ENCODE measurements at regions not wholly inside any gene's neighbourhood (a gene's known extent, or its start where the extent isn't known, plus 50 kb on each side); places are given as distances from the start of the nearest gene placed in this dataset.

DNA sequence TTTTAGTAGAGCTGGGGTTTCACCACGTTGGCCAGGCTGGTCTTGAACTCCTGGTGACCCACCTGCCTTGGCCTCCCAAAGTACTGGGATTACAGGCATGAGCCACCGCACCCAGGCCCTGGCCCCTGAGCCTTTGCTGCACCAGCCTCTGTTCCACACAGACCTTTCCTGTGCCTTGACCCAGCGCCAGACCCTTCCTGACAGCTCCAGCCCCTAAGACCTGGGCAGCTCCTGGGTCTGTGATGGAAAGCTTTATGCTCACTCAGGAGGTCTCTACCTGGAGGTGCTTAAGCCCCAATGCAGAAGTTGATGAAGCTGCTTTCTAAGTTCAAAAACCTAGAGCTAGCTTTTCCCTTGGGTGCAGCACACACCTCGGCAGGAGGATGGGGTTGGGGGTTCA is 58.8 kb upstream of the NEK6 start:
- CTCF ChIA-PET: no interaction called here
- no peak overlapping the region for H3K27ac ChIP-seq (ENCODE audit: low read length)
- H3K36me3 ChIP-seq (ENCODE audit: control insufficient read depth, insufficient read depth, low read length): no peaks in the 10 kb centered on the region
- ATAC-seq: no peak
- H3K4me1 ChIP-seq (ENCODE audit: control insufficient read depth, insufficient read depth, low read length): no peaks in the 10 kb centered on the region
- no peaks in the 10 kb centered on the region for H3K27me3 ChIP-seq (ENCODE audit: control insufficient read depth, insufficient read depth, low read length)
- DNase-seq (ENCODE audit: low read depth, low spot score): no peak
- TF ChIP-seq, protein P1, sequence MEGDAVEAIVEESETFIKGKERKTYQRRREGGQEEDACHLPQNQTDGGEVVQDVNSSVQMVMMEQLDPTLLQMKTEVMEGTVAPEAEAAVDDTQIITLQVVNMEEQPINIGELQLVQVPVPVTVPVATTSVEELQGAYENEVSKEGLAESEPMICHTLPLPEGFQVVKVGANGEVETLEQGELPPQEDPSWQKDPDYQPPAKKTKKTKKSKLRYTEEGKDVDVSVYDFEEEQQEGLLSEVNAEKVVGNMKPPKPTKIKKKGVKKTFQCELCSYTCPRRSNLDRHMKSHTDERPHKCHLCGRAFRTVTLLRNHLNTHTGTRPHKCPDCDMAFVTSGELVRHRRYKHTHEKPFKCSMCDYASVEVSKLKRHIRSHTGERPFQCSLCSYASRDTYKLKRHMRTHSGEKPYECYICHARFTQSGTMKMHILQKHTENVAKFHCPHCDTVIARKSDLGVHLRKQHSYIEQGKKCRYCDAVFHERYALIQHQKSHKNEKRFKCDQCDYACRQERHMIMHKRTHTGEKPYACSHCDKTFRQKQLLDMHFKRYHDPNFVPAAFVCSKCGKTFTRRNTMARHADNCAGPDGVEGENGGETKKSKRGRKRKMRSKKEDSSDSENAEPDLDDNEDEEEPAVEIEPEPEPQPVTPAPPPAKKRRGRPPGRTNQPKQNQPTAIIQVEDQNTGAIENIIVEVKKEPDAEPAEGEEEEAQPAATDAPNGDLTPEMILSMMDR (IDR thresholded peaks at IDR 0.05): no peak
- TF ChIP-seq, protein P2, sequence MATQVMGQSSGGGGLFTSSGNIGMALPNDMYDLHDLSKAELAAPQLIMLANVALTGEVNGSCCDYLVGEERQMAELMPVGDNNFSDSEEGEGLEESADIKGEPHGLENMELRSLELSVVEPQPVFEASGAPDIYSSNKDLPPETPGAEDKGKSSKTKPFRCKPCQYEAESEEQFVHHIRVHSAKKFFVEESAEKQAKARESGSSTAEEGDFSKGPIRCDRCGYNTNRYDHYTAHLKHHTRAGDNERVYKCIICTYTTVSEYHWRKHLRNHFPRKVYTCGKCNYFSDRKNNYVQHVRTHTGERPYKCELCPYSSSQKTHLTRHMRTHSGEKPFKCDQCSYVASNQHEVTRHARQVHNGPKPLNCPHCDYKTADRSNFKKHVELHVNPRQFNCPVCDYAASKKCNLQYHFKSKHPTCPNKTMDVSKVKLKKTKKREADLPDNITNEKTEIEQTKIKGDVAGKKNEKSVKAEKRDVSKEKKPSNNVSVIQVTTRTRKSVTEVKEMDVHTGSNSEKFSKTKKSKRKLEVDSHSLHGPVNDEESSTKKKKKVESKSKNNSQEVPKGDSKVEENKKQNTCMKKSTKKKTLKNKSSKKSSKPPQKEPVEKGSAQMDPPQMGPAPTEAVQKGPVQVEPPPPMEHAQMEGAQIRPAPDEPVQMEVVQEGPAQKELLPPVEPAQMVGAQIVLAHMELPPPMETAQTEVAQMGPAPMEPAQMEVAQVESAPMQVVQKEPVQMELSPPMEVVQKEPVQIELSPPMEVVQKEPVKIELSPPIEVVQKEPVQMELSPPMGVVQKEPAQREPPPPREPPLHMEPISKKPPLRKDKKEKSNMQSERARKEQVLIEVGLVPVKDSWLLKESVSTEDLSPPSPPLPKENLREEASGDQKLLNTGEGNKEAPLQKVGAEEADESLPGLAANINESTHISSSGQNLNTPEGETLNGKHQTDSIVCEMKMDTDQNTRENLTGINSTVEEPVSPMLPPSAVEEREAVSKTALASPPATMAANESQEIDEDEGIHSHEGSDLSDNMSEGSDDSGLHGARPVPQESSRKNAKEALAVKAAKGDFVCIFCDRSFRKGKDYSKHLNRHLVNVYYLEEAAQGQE (IDR thresholded peaks at IDR 0.05; ENCODE audit: insufficient read depth in 1 of 2, low read depth in 2 of 2, low read length in 1 of 2): no peak
- TF ChIP-seq TCF7L2 (IDR thresholded peaks at IDR 0.05; ENCODE audit: low read depth, low read length) (no peak), SIN3A (IDR thresholded peaks at IDR 0.05; ENCODE audit: borderline replicate concordance, insufficient read depth, low read depth, low read length) (no peak), POLR2AphosphoS5 (IDR thresholded peaks at IDR 0.05; ENCODE audit: low read depth, low read length) (no peak)
- intact Hi-C loops (cut with micrococcal nuclease; ENCODE audit: unreplicated experiment) (no loop called here), in situ Hi-C loops (cut with HindIII; ENCODE audit: low pct_unique_long_range_greater_than_20kb, low sequenced_read_pairs) (no loop called here)
- POLR2A ChIA-PET: no interaction called here
- H3K4me3 ChIP-seq (ENCODE audit: low read depth in 2 of 2, low read length in 2 of 2): no peak overlapping the region
- no TSS peak for BruUV-seq (replicated peaks)
- H3K9me3 ChIP-seq (ENCODE audit: control insufficient read depth, insufficient read depth, low read depth, low read length): no peaks in the 10 kb centered on the region; the same call in 1 of the 2 replicates

DNA sequence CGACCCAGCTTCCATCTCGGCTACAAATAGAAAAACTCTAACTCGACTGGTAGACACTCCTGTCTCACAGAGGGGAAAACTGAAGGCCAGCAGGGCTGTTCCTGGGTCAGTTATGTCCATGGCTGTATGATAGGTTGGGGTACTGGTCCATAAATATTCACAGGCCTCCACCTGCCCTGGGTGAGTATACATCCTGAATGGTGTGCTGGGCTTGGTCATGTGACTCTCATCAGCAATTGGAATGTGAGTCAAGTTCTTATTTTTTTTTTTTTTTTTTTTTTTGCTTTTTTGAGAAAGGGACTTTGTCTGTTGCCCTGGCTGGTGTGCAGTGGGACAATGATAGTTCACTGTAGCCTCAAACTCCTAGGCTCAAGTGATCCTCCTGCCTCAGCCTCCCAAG is 58.3 kb upstream of the NEK6 start:
- DNase-seq (ENCODE audit: low read depth, low spot score) (no peak), ATAC-seq (no peak)
- H3K4me3 ChIP-seq (ENCODE audit: low read depth in 2 of 2, low read length in 2 of 2): no peak overlapping the region
- H3K27me3 ChIP-seq (ENCODE audit: control insufficient read depth, insufficient read depth, low read length): no peaks in the 10 kb centered on the region
- no peaks in the 10 kb centered on the region for H3K4me1 ChIP-seq (ENCODE audit: control insufficient read depth, insufficient read depth, low read length)
- no peaks in the 10 kb centered on the region for H3K36me3 ChIP-seq (ENCODE audit: control insufficient read depth, insufficient read depth, low read length)
- CTCF ChIA-PET: no interaction called here
- no TSS peak for BruUV-seq (replicated peaks)
- in situ Hi-C loops (cut with HindIII; ENCODE audit: low pct_unique_long_range_greater_than_20kb, low sequenced_read_pairs) (no loop called here), intact Hi-C loops (cut with micrococcal nuclease; ENCODE audit: unreplicated experiment) (no loop called here)
- POLR2A ChIA-PET: no interaction called here
- H3K27ac ChIP-seq (ENCODE audit: low read length): no peak overlapping the region
- TF ChIP-seq POLR2AphosphoS5 (IDR thresholded peaks at IDR 0.05; ENCODE audit: low read depth, low read length) (no peak), TCF7L2 (IDR thresholded peaks at IDR 0.05; ENCODE audit: low read depth, low read length) (no peak), SIN3A (IDR thresholded peaks at IDR 0.05; ENCODE audit: borderline replicate concordance, insufficient read depth, low read depth, low read length) (no peak)
- TF ChIP-seq, protein P1 (IDR thresholded peaks at IDR 0.05): no peak
- TF ChIP-seq, protein P2 (IDR thresholded peaks at IDR 0.05; ENCODE audit: insufficient read depth in 1 of 2, low read depth in 2 of 2, low read length in 1 of 2): no peak
- H3K9me3 ChIP-seq (ENCODE audit: control insufficient read depth, insufficient read depth, low read depth, low read length): no peaks in the 10 kb centered on the region; the same call in 1 of the 2 replicates
